HCT116 (cell line): ENCODE measurements at regions not wholly inside any gene's neighbourhood (a gene's known extent, or its start where the extent isn't known, plus 50 kb on each side); places are given as distances from the start of the nearest gene placed in this dataset.

Experiments
- CTCF ChIP-seq, 3 experiments: fragments of 200-600 bp in 1 of 3; sonication (generic) in 1 of 3; IDR thresholded peaks in 2 of 3; conservative IDR thresholded peaks in 1 of 3; 2 replicates each; pipeline ENCODE4 v1.5.1; 2012 to 2017; ENCODE audit warnings: low read depth in 2 of 3, low read length in 2 of 3, antibody characterized with exemption in 1 of 3, borderline replicate concordance in 1 of 3, control low read depth in 1 of 3, mild to moderate bottlenecking in 1 of 3, mixed read lengths in 1 of 3, mixed run types in 1 of 3, moderate library complexity in 1 of 3; ENCODE audit not compliant: insufficient read depth in 1 of 3
- EZH2 ChIP-seq: fragments of 200-600 bp; sonication (generic); IDR thresholded peaks from 2 replicates; pipeline ENCODE4 v1.6.1; 2017; ENCODE audit warnings: antibody characterized with exemption, mixed run types
- EZH2phosphoT487 ChIP-seq: fragments of 200-600 bp; IDR thresholded peaks from 2 replicates; pipeline ENCODE4 v1.6.1; 2018; ENCODE audit warnings: antibody characterized with exemption, borderline replicate concordance
- POLR2A ChIP-seq: IDR thresholded peaks from 2 replicates; pipeline ENCODE4 v1.7.0; 2011; ENCODE audit warnings: borderline replicate concordance; ENCODE audit not compliant: insufficient read depth, insufficient read length; ENCODE audit errors: extremely low read depth
- POLR2AphosphoS5 ChIP-seq: IDR thresholded peaks from 2 replicates; pipeline ENCODE4 v1.6.1; 2011; ENCODE audit warnings: mild to moderate bottlenecking, low read depth, low read length, moderate library complexity
- RAD21 ChIP-seq: IDR thresholded peaks from 2 replicates; pipeline ENCODE4 v1.6.1; 2012; ENCODE audit warnings: low read depth, mild to moderate bottlenecking
- YY1 ChIP-seq: IDR thresholded peaks from 2 replicates; pipeline ENCODE4 v1.6.1; 2011; ENCODE audit warnings: low read length, low read depth, moderate library complexity, mild to moderate bottlenecking; ENCODE audit not compliant: insufficient replicate concordance; ENCODE audit errors: extremely low read depth
- ZNF274 ChIP-seq: fragments of 200-500 bp; sonication (Bioruptor generic); IDR thresholded peaks from 2 replicates; pipeline ENCODE4 v1.6.1; 2014; ENCODE audit warnings: mild to moderate bottlenecking, low read depth, low read length, inconsistent platforms

- TF ChIP-seq RAD21 (no peak), POLR2A (no peak), YY1 (no peak), CTCF (IDR thresholded peaks at IDR 0.05 in 2 of 3, conservative IDR thresholded peaks at IDR 0.05 in 1 of 3; ENCODE audit: borderline replicate concordance in 1 of 3, insufficient read depth in 1 of 3, low read depth in 2 of 3, low read length in 2 of 3) (no peak), POLR2AphosphoS5 (no peak), ZNF274 (no peak), EZH2phosphoT487 (no peak), EZH2 (no peak)
Measured at GRCh38 chr7:109136893-109137292, 567.2 kb downstream of the DNAJB9 start.
